GM23248 (cell line): ENCODE measurements at regions not wholly inside any gene's neighbourhood (a gene's known extent, or its start where the extent isn't known, plus 50 kb on each side); places are given as distances from the start of the nearest gene placed in this dataset.

Experiments used
- DNase-seq: peaks from one replicate; pipeline ENCODE4 v3.0.0-alpha.2; 2015
- H2AFZ ChIP-seq: fragments of 200-600 bp; sonication (generic); 2 replicates; pipeline ENCODE4 v1.6.1; 2016; ENCODE audit warnings: antibody characterized with exemption
- H3F3A ChIP-seq: fragments of 200-600 bp; sonication (generic); 2 replicates; pipeline ENCODE4 v1.6.1; 2016; ENCODE audit warnings: mild to moderate bottlenecking, antibody characterized with exemption, mixed run types; ENCODE audit not compliant: insufficient read depth
- H3K27ac ChIP-seq: fragments of 200-600 bp; sonication (generic); 2 replicates; pipeline ENCODE4 v1.5.1; 2016; ENCODE audit warnings: mild to moderate bottlenecking
- H3K27me3 ChIP-seq: fragments of 200-600 bp; sonication (generic); replicated peaks from 2 replicates; pipeline ENCODE4 v1.6.1; 2016; ENCODE audit warnings: mild to moderate bottlenecking; ENCODE audit not compliant: insufficient read depth
- H3K36me3 ChIP-seq: fragments of 200-600 bp; sonication (generic); 2 replicates; pipeline ENCODE4 v1.6.1; 2016; ENCODE audit warnings: low read depth, mild to moderate bottlenecking
- H3K4me1 ChIP-seq: fragments of 200-600 bp; sonication (generic); 2 replicates; pipeline ENCODE4 v1.6.1; 2016; ENCODE audit warnings: mild to moderate bottlenecking; ENCODE audit not compliant: insufficient read depth
- H3K4me2 ChIP-seq: fragments of 200-600 bp; sonication (generic); one replicate; pipeline ENCODE4 v1.6.1; 2016; ENCODE audit warnings: mild to moderate bottlenecking; ENCODE audit not compliant: unreplicated experiment
- H3K4me3 ChIP-seq: fragments of 200-600 bp; sonication (generic); 2 replicates; pipeline ENCODE4 v1.5.1; 2016; ENCODE audit warnings: mild to moderate bottlenecking
- H3K79me2 ChIP-seq: fragments of 200-600 bp; sonication (generic); 2 replicates; pipeline ENCODE4 v1.6.1; 2016; ENCODE audit warnings: mild to moderate bottlenecking; ENCODE audit not compliant: insufficient read depth
- H3K9ac ChIP-seq: fragments of 200-600 bp; sonication (generic); 2 replicates; pipeline ENCODE4 v1.6.1; 2016; ENCODE audit warnings: mild to moderate bottlenecking
- H3K9me2 ChIP-seq: fragments of 200-600 bp; sonication (generic); 2 replicates; pipeline ENCODE4 v1.6.1; 2016; ENCODE audit warnings: mixed run types, mild to moderate bottlenecking, moderate library complexity; ENCODE audit not compliant: insufficient read depth
- H3K9me3 ChIP-seq: fragments of 200-600 bp; sonication (generic); one replicate; pipeline ENCODE4 v1.6.1; 2017; ENCODE audit warnings: low read depth
- H4K20me1 ChIP-seq: fragments of 200-600 bp; sonication (generic); 2 replicates; pipeline ENCODE4 v1.6.0; 2016; ENCODE audit not compliant: insufficient read depth
- EZH2 ChIP-seq: fragments of 200-600 bp; sonication (generic); IDR thresholded peaks from 2 replicates; pipeline ENCODE4 v1.6.1; 2018; ENCODE audit warnings: antibody characterized with exemption, mild to moderate bottlenecking; ENCODE audit not compliant: insufficient read depth, poor library complexity, severe bottlenecking
- EZH2phosphoT487 ChIP-seq: fragments of 200-600 bp; sonication (generic); IDR thresholded peaks from 2 replicates; pipeline ENCODE4 v1.6.1; 2018; ENCODE audit warnings: antibody characterized with exemption, moderate library complexity, mild to moderate bottlenecking, low read depth; ENCODE audit not compliant: insufficient read depth
- WGBS, 2 experiments: methylation state at CpG; one replicate each; pipeline ENCODE4 v1.1.6; 2015 to 2017; ENCODE audit warnings: low lambda C conversion rate in 2 of 2, low coverage in 1 of 2; ENCODE audit errors: missing lambda C conversion rate in 2 of 2; 5-methylcytosine and 5-hydroxymethylcytosine counted together
- in situ Hi-C: fragments of 300-500 bp; cut with MboI; formaldehyde crosslinking; loops from 2 replicates; pipeline ENCODE4 v1.15.0; 2020

GRCh38 chr4:189049682-189050081 is 891.0 kb upstream of the FRG1 start:
- H3K36me3 ChIP-seq, result no peaks in the 10 kb centered on the region
- no peaks in the 10 kb centered on the region for H3K4me1 ChIP-seq
- H3K27ac ChIP-seq, result no peak overlapping the region
- in situ Hi-C loops, result no loop called here
- H3K9me2 ChIP-seq, result no peaks in the 10 kb centered on the region
- no peak overlapping the region for H2AFZ ChIP-seq
- WGBS, 2 experiments, result 58 to 59% methylated on average over 8 of the region's 8 CpGs
- H3K27me3 ChIP-seq, result no peaks in the 10 kb centered on the region
- no peaks in the 10 kb centered on the region for H3K79me2 ChIP-seq
- no peaks in the 10 kb centered on the region for H3F3A ChIP-seq
- H3K4me2 ChIP-seq, result no peak overlapping the region
- TF ChIP-seq EZH2phosphoT487 (no peak), EZH2 (no peak)
- H3K9me3 ChIP-seq, result peaks cover 4% of the 10 kb centered on the region
- no peaks in the 10 kb centered on the region for H4K20me1 ChIP-seq
- DNase-seq, result no peak
- no peak overlapping the region for H3K4me3 ChIP-seq
- no peak overlapping the region for H3K9ac ChIP-seq

- no peaks in the 10 kb centered on the region for H4K20me1 ChIP-seq
- H3K9me3 ChIP-seq, result peaks cover 4% of the 10 kb centered on the region
- DNase-seq, result no peak
- H3K36me3 ChIP-seq, result no peaks in the 10 kb centered on the region
- WGBS, 2 experiments, result 0 to 3% methylated on average over 7 to 8 of the region's 8 CpGs
- no peak overlapping the region for H3K27ac ChIP-seq
- H3K4me2 ChIP-seq, result no peak overlapping the region
- H3K79me2 ChIP-seq, result no peaks in the 10 kb centered on the region
- TF ChIP-seq EZH2 (no peak), EZH2phosphoT487 (no peak)
- in situ Hi-C loops, result no loop called here
- H3F3A ChIP-seq, result no peaks in the 10 kb centered on the region
- H3K27me3 ChIP-seq, result no peaks in the 10 kb centered on the region
- H2AFZ ChIP-seq, result no peak overlapping the region
- no peak overlapping the region for H3K4me3 ChIP-seq
- no peaks in the 10 kb centered on the region for H3K9me2 ChIP-seq
- no peaks in the 10 kb centered on the region for H3K4me1 ChIP-seq
- no peak overlapping the region for H3K9ac ChIP-seq
Observed at GRCh38 chr4:189050643-189051042, 890.0 kb upstream of the FRG1 start.

- in situ Hi-C loops, result no loop called here
- Histone ChIP-seq H2AFZ (no peak overlapping the region), H3F3A (no peaks in the 10 kb centered on the region), H3K9me2 (no peaks in the 10 kb centered on the region), H3K36me3 (no peaks in the 10 kb centered on the region), H3K9ac (no peak overlapping the region), H3K79me2 (no peaks in the 10 kb centered on the region), H3K4me1 (no peaks in the 10 kb centered on the region), H3K27ac (no peak overlapping the region), H3K4me3 (no peak overlapping the region), H3K9me3 (no peaks in the 10 kb centered on the region), H3K4me2 (no peak overlapping the region), H4K20me1 (no peaks in the 10 kb centered on the region), H3K27me3 (no peaks in the 10 kb centered on the region)
- TF ChIP-seq EZH2phosphoT487, result no peak
- TF ChIP-seq EZH2, result no peak
- WGBS, 2 experiments, result 25 to 27% methylated on average over 7 of the region's 7 CpGs
- DNase-seq, result no peak
Observed at GRCh38 chr4:189053621-189054020, 887.1 kb upstream of the FRG1 start.

- Histone ChIP-seq H4K20me1 (no peaks in the 10 kb centered on the region), H3K79me2 (no peaks in the 10 kb centered on the region), H3K4me1 (no peaks in the 10 kb centered on the region), H3K36me3 (no peaks in the 10 kb centered on the region), H3K9me2 (no peaks in the 10 kb centered on the region), H3F3A (no peaks in the 10 kb centered on the region), H3K27ac (no peak overlapping the region), H3K27me3 (no peaks in the 10 kb centered on the region), H3K9ac (no peak overlapping the region), H3K4me2 (no peak overlapping the region), H3K9me3 (no peaks in the 10 kb centered on the region), H2AFZ (no peak overlapping the region), H3K4me3 (no peak overlapping the region)
- DNase-seq, result peak; percentile 20
- in situ Hi-C loops, result no loop called here
- TF ChIP-seq EZH2phosphoT487 (no peak), EZH2 (no peak)
- WGBS, 2 experiments, result 5 to 11% methylated on average over 1 of the region's 1 CpG
Observed at GRCh38 chr4:189060104-189060503, 880.6 kb upstream of the FRG1 start.
